MM.1S (cell line): ENCODE measurements at regions not wholly inside any gene's neighbourhood (a gene's known extent, or its start where the extent isn't known, plus 50 kb on each side); places are given as distances from the start of the nearest gene placed in this dataset.

ENCODE experiments used
- DNase-seq: peaks from one replicate; pipeline ENCODE4 v3.0.0-alpha.2; 2015
- H2AFZ ChIP-seq: fragments of 300-600 bp; sonication (generic); 2 replicates; pipeline ENCODE4 v1.6.0; 2016; ENCODE audit warnings: antibody characterized with exemption, low read length
- H3F3A ChIP-seq: fragments of 300-600 bp; sonication (generic); 2 replicates; pipeline ENCODE4 v1.6.1; 2016; ENCODE audit warnings: mild to moderate bottlenecking, antibody characterized with exemption, low read length, moderate library complexity, mixed read lengths; ENCODE audit not compliant: insufficient read depth
- H3K27ac ChIP-seq: fragments of 300-600 bp; sonication (generic); 2 replicates; pipeline ENCODE4 v1.5.1; 2016; ENCODE audit warnings: mild to moderate bottlenecking, low read length
- H3K27me3 ChIP-seq: fragments of 300-600 bp; sonication (generic); replicated peaks from 2 replicates; pipeline ENCODE4 v1.6.0; 2016; ENCODE audit warnings: low read length; ENCODE audit not compliant: insufficient read depth
- H3K36me3 ChIP-seq: fragments of 300-600 bp; sonication (generic); replicated peaks from 2 replicates; pipeline ENCODE4 v1.6.1; 2016; ENCODE audit warnings: mild to moderate bottlenecking, low read length, mixed read lengths; ENCODE audit not compliant: insufficient read depth
- H3K4me1 ChIP-seq: fragments of 300-600 bp; sonication (generic); 2 replicates; pipeline ENCODE4 v1.6.1; 2016; ENCODE audit warnings: low read length, mixed read lengths
- H3K4me2 ChIP-seq: fragments of 300-600 bp; sonication (generic); 2 replicates; pipeline ENCODE4 v1.6.0; 2016; ENCODE audit warnings: low read depth, low read length
- H3K4me3 ChIP-seq: fragments of 300-600 bp; sonication (generic); 2 replicates; pipeline ENCODE4 v1.5.1; 2016; ENCODE audit warnings: low read length, mixed read lengths
- H3K79me2 ChIP-seq: fragments of 300-600 bp; sonication (generic); 2 replicates; pipeline ENCODE4 v1.6.1; 2016; ENCODE audit warnings: mixed run types, low read length, mixed read lengths
- H3K9ac ChIP-seq: fragments of 300-600 bp; sonication (generic); 2 replicates; pipeline ENCODE4 v1.6.1; 2016; ENCODE audit warnings: low read length, mixed read lengths
- H3K9me2 ChIP-seq: fragments of 300-600 bp; sonication (generic); replicated peaks from 2 replicates; pipeline ENCODE4 v1.6.1; 2016; ENCODE audit warnings: mild to moderate bottlenecking, low read length, mixed read lengths; ENCODE audit not compliant: insufficient read depth
- H3K9me3 ChIP-seq: fragments of 300-600 bp; sonication (generic); replicated peaks from 2 replicates; pipeline ENCODE4 v1.6.1; 2016; ENCODE audit warnings: mild to moderate bottlenecking, low read length, mixed read lengths; ENCODE audit not compliant: insufficient read depth
- H4K20me1 ChIP-seq: fragments of 300-600 bp; sonication (generic); 2 replicates; pipeline ENCODE4 v1.6.1; 2016; ENCODE audit warnings: mild to moderate bottlenecking, low read length, moderate library complexity, mixed read lengths; ENCODE audit not compliant: insufficient read depth
- CTCF ChIP-seq: fragments of 300-600 bp; sonication (generic); IDR thresholded peaks from 2 replicates; pipeline ENCODE4 v1.5.1; 2016; ENCODE audit warnings: antibody characterized with exemption, low read length, mixed read lengths
- EZH2 ChIP-seq: fragments of 300-600 bp; sonication (generic); optimal IDR thresholded peaks from 2 replicates; pipeline ENCODE3; 2017; ENCODE audit warnings: low read depth, mild to moderate bottlenecking, antibody characterized with exemption, low read length, mixed read lengths
- EZH2phosphoT487 ChIP-seq: fragments of 300-600 bp; sonication (generic); IDR thresholded peaks from 2 replicates; pipeline ENCODE4 v1.6.1; 2018; ENCODE audit warnings: antibody characterized with exemption, low read length

GRCh38 chr5:68725905-68726683 is 367.7 kb upstream of the SLC30A5 start:
- H3K9me3 ChIP-seq = no peaks in the 10 kb centered on the region
- no peaks in the 10 kb centered on the region for H3K36me3 ChIP-seq
- no peak for DNase-seq
- H4K20me1 ChIP-seq = no peaks in the 10 kb centered on the region
- no peaks in the 10 kb centered on the region for H3K4me1 ChIP-seq
- TF ChIP-seq EZH2 (no peak), EZH2phosphoT487 (no peak), CTCF (no peak)
- no peak overlapping the region for H3K27ac ChIP-seq
- H3F3A ChIP-seq = no peaks in the 10 kb centered on the region
- H3K79me2 ChIP-seq = no peaks in the 10 kb centered on the region
- H2AFZ ChIP-seq = no peak overlapping the region
- H3K9me2 ChIP-seq = no peaks in the 10 kb centered on the region
- H3K27me3 ChIP-seq = no peaks in the 10 kb centered on the region
- no peak overlapping the region for H3K9ac ChIP-seq
- H3K4me3 ChIP-seq = no peak overlapping the region
- no peak overlapping the region for H3K4me2 ChIP-seq

DNA sequence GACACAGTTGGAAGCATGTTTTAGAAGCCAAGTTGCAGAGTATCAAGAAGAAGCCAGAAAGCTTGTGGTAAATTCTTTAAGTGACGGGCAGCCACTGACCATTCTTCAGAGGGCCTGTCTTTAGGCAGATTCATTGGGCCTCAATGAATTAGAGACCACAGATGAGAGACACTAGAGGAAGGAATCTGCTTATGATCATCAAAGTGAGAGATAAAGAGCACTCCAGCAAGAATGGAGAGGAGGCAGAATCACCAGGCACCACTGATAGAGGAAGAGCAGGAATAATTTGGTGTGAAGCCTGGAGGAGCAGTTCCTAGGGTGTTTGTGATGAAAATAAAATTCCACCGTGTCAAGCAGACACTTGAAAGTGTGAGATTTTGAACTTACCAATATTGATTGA is 365.9 kb upstream of the SLC30A5 start:
- H2AFZ ChIP-seq = no peak overlapping the region
- H3K27ac ChIP-seq = no peak overlapping the region
- H3K4me3 ChIP-seq = no peak overlapping the region
- no peaks in the 10 kb centered on the region for H4K20me1 ChIP-seq
- no peak for TF ChIP-seq EZH2
- TF ChIP-seq EZH2phosphoT487 = no peak
- TF ChIP-seq CTCF = no peak
- no peaks in the 10 kb centered on the region for H3K9me3 ChIP-seq
- no peaks in the 10 kb centered on the region for H3K27me3 ChIP-seq
- no peak for DNase-seq
- no peak overlapping the region for H3K9ac ChIP-seq
- no peak overlapping the region for H3K4me2 ChIP-seq
- H3K36me3 ChIP-seq = no peaks in the 10 kb centered on the region
- H3K4me1 ChIP-seq = no peaks in the 10 kb centered on the region
- no peaks in the 10 kb centered on the region for H3F3A ChIP-seq
- H3K79me2 ChIP-seq = no peaks in the 10 kb centered on the region
- no peaks in the 10 kb centered on the region for H3K9me2 ChIP-seq

DNA sequence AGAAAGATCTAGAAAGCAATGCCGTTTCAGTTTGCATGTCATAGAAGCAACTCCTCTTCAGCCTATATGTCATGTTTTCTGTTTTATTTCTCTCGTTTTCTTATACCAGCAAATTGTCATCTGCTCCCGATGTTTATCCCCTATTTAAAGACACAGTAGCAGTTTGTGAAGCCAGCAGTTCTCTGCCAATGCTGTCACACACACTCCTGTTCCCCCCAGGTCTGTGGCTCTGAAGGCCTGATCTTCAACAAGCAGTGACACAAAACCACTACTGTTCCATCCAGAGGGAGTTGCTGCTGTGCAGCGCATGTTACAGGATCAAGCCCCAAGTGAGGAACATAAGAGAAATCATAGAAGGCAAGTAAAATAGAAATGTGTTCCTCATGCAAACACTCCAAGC is 364.1 kb upstream of the SLC30A5 start:
- Histone ChIP-seq H3K27ac (no peak overlapping the region), H2AFZ (no peak overlapping the region), H3K27me3 (no peaks in the 10 kb centered on the region), H3K4me2 (no peak overlapping the region), H3F3A (no peaks in the 10 kb centered on the region), H4K20me1 (no peaks in the 10 kb centered on the region), H3K9me3 (no peaks in the 10 kb centered on the region), H3K4me1 (no peaks in the 10 kb centered on the region), H3K36me3 (no peaks in the 10 kb centered on the region), H3K79me2 (no peaks in the 10 kb centered on the region), H3K9me2 (no peaks in the 10 kb centered on the region), H3K4me3 (no peak overlapping the region), H3K9ac (no peak overlapping the region)
- DNase-seq = no peak
- TF ChIP-seq EZH2 (no peak), CTCF (no peak), EZH2phosphoT487 (no peak)
